Suprapubic skin (tissue), 4 donors: ENCODE measurements at regions not wholly inside any gene's neighbourhood (a gene's known extent, or its start where the extent isn't known, plus 50 kb on each side); places are given as distances from the start of the nearest gene placed in this dataset.

Source experiments
- EP300 ChIP-seq: sonication (generic); formaldehyde crosslinking; IDR thresholded peaks from one replicate; pipeline ENCODE4 v1.6.1; 2017; ENCODE audit warnings: antibody characterized with exemption
- POLR2A ChIP-seq, 2 donors: fragments of 450-650 bp; IDR thresholded peaks; one replicate each; pipeline ENCODE4 v1.6.1; 2017; ENCODE audit warnings: antibody characterized with exemption in 2 of 2, mild to moderate bottlenecking in 2 of 2, moderate library complexity in 2 of 2
- POLR2AphosphoS5 ChIP-seq, 3 donors: sonication (generic); formaldehyde crosslinking; IDR thresholded peaks; one replicate each; pipeline ENCODE4 v1.6.1; 2017; ENCODE audit warnings: antibody characterized with exemption in 3 of 3
- TF ChIP-seq, protein P1 (sequence below), 2 donors: fragments of 200-600 bp in 1 of 2; fragments of 450-650 bp in 1 of 2; sonication (generic) in 1 of 2; IDR thresholded peaks; one replicate each; pipeline ENCODE4 v1.5.1; 2016 to 2019; ENCODE audit warnings: antibody characterized with exemption in 2 of 2, mild to moderate bottlenecking in 1 of 2, moderate library complexity in 1 of 2

DNA sequence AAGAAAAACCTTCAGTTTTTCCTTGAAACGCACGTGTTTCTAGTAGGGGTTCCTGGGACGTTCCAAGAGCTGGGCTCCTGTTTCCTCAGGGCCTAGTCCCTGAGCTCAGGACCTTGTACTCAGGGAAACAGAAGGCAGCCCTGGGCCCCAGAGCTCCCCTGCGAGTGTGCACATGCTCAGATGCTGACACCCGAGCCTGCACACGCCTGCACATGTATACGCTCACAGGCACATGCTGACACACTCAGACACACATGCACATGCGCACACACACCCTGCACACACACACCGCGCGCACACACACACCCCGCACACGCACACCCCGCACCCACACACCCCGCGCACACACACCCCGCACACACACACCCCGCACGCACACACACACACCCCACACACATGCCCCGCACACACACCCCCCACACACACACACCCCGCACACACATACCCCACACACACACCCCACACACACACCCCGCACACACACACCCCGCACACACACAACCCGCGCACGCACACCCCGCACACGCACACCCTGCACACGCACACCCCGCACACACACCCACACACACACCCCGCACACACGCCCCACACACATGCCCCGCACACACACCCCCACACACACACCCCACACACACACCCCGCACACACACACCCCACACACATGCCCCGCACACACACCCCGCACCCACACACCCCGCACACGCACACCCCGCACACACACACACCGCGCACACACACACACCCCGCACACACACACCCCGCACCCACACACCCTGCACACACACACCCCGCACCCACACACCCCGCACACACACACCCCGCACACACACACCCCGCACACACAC is 52.2 kb downstream of the CALML3 start:
- TF ChIP-seq, protein P1, sequence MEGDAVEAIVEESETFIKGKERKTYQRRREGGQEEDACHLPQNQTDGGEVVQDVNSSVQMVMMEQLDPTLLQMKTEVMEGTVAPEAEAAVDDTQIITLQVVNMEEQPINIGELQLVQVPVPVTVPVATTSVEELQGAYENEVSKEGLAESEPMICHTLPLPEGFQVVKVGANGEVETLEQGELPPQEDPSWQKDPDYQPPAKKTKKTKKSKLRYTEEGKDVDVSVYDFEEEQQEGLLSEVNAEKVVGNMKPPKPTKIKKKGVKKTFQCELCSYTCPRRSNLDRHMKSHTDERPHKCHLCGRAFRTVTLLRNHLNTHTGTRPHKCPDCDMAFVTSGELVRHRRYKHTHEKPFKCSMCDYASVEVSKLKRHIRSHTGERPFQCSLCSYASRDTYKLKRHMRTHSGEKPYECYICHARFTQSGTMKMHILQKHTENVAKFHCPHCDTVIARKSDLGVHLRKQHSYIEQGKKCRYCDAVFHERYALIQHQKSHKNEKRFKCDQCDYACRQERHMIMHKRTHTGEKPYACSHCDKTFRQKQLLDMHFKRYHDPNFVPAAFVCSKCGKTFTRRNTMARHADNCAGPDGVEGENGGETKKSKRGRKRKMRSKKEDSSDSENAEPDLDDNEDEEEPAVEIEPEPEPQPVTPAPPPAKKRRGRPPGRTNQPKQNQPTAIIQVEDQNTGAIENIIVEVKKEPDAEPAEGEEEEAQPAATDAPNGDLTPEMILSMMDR (IDR thresholded peaks at IDR 0.05) = no peak
- no peak for TF ChIP-seq POLR2AphosphoS5 (IDR thresholded peaks at IDR 0.05)
- no peak for TF ChIP-seq POLR2A (IDR thresholded peaks at IDR 0.05)
- TF ChIP-seq EP300 = no peak
